ENCODE measurements at regions not wholly inside any gene's neighbourhood (a gene's known extent, or its start where the extent isn't known, plus 50 kb on each side); places are given as distances from the start of the nearest gene placed in this dataset.

GRCh38 chr18:70870292-70870691 lies 581.4 kb downstream of the SOCS6 start:
- no CpG with 5 or more reads among the region's 1 CpG for WGBS (ENCODE audit: insufficient coverage)
- no peaks in the 10 kb centered on the region for H3K4me1 ChIP-seq (ENCODE audit: control insufficient read depth in 1 of 2, insufficient read depth in 2 of 2, low read length in 2 of 2)
- H3K9ac ChIP-seq (ENCODE audit: insufficient read depth, low read length, poor library complexity, severe bottlenecking): no peak overlapping the region
- H3K27me3 Mint-ChIP-seq (ENCODE audit: low read depth in 3 of 3): peaks cover 0 to 1% (median 0%) of the 10 kb centered on the region in 3 donors
- H3K27ac ChIP-seq (ENCODE audit: low read depth in 1 of 2, low read length in 2 of 2): no peak overlapping the region
- H3K79me2 ChIP-seq (ENCODE audit: insufficient read depth, low read length): no peaks in the 10 kb centered on the region
- H3K9me3 ChIP-seq (replicated peaks in 1 of 2; ENCODE audit: control insufficient read depth in 1 of 2, insufficient read depth in 1 of 2, low read length in 2 of 2): no peaks in the 10 kb centered on the region
- intact Hi-C loops (cut with micrococcal nuclease): no loop called here
- no peaks in the 10 kb centered on the region for H3K27me3 ChIP-seq (ENCODE audit: control insufficient read depth in 2 of 2, insufficient read depth in 2 of 2, low read length in 2 of 2)
- no peaks in the 10 kb centered on the region for H3K36me3 Mint-ChIP-seq
- H3K4me3 Mint-ChIP-seq: no peak overlapping the region
- no peak for DNase-seq
- no peak overlapping the region for H2AFZ ChIP-seq (ENCODE audit: insufficient read depth, low read depth, low read length, poor library complexity, severe bottlenecking)
- no peaks in the 10 kb centered on the region for H4K20me1 ChIP-seq (ENCODE audit: insufficient read depth, low read length)
- H3K9me3 Mint-ChIP-seq: peaks cover 2 to 8% (median 4%) of the 10 kb centered on the region in 7 donors
- TF ChIP-seq, protein P1, sequence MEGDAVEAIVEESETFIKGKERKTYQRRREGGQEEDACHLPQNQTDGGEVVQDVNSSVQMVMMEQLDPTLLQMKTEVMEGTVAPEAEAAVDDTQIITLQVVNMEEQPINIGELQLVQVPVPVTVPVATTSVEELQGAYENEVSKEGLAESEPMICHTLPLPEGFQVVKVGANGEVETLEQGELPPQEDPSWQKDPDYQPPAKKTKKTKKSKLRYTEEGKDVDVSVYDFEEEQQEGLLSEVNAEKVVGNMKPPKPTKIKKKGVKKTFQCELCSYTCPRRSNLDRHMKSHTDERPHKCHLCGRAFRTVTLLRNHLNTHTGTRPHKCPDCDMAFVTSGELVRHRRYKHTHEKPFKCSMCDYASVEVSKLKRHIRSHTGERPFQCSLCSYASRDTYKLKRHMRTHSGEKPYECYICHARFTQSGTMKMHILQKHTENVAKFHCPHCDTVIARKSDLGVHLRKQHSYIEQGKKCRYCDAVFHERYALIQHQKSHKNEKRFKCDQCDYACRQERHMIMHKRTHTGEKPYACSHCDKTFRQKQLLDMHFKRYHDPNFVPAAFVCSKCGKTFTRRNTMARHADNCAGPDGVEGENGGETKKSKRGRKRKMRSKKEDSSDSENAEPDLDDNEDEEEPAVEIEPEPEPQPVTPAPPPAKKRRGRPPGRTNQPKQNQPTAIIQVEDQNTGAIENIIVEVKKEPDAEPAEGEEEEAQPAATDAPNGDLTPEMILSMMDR (IDR thresholded peaks at IDR 0.05): no peak
- no peak overlapping the region for H3K4me3 ChIP-seq (replicated peaks in 1 of 3; ENCODE audit: low read depth in 2 of 3, low read length in 3 of 3)
- H3K4me1 Mint-ChIP-seq: no peaks in the 10 kb centered on the region
- no peak overlapping the region for H3K4me2 ChIP-seq (replicated peaks; ENCODE audit: extremely low read depth, low read length, poor library complexity, severe bottlenecking)
- H3K36me3 ChIP-seq (replicated peaks in 1 of 2; ENCODE audit: control insufficient read depth in 1 of 2, insufficient read depth in 2 of 2, low read length in 2 of 2): no peaks in the 10 kb centered on the region
- no peak overlapping the region for H3K27ac Mint-ChIP-seq

DNA sequence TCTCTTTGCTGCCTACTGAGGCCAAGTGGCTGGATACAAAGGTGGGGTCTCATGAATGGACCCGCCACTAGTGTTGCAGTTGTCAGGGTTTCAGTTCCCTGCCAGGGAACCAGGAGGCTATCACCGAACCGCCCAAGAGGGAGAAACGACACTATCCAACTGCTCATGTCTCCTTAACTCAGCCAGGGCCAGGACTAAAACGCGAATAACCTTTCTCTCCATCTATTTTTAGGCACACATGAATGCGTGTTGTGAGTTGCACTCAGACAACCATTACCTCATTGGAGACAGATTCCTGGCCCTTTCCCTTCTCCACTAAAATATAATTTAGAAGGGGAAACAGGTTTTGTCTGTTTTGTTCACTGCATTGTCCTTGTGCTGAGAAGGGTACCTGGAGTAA lies 559.5 kb downstream of the SOCS6 start:
- peaks cover 0 to 5% (median 2%) of the 10 kb centered on the region in 7 donors for H3K9me3 Mint-ChIP-seq
- Histone ChIP-seq H3K4me2 (replicated peaks; ENCODE audit: extremely low read depth, low read length, poor library complexity, severe bottlenecking) (no peak overlapping the region), H3K27ac (ENCODE audit: low read depth in 1 of 2, low read length in 2 of 2) (no peak overlapping the region), H3K4me1 (ENCODE audit: control insufficient read depth in 1 of 2, insufficient read depth in 2 of 2, low read length in 2 of 2) (no peaks in the 10 kb centered on the region), H3K27me3 (ENCODE audit: control insufficient read depth in 2 of 2, insufficient read depth in 2 of 2, low read length in 2 of 2) (no peaks in the 10 kb centered on the region), H3K9ac (ENCODE audit: insufficient read depth, low read length, poor library complexity, severe bottlenecking) (no peak overlapping the region), H4K20me1 (ENCODE audit: insufficient read depth, low read length) (no peaks in the 10 kb centered on the region), H2AFZ (ENCODE audit: insufficient read depth, low read depth, low read length, poor library complexity, severe bottlenecking) (no peak overlapping the region), H3K79me2 (ENCODE audit: insufficient read depth, low read length) (no peaks in the 10 kb centered on the region), H3K36me3 (replicated peaks in 1 of 2; ENCODE audit: control insufficient read depth in 1 of 2, insufficient read depth in 2 of 2, low read length in 2 of 2) (no peaks in the 10 kb centered on the region), H3K9me3 (replicated peaks in 1 of 2; ENCODE audit: control insufficient read depth in 1 of 2, insufficient read depth in 1 of 2, low read length in 2 of 2) (no peaks in the 10 kb centered on the region), H3K4me3 (replicated peaks in 1 of 3; ENCODE audit: low read depth in 2 of 3, low read length in 3 of 3) (no peak overlapping the region)
- TF ChIP-seq, protein P1 (IDR thresholded peaks at IDR 0.05): no peak
- H3K36me3 Mint-ChIP-seq: no peaks in the 10 kb centered on the region
- no peak overlapping the region for H3K4me3 Mint-ChIP-seq
- 78% methylated on average over 3 of the region's 7 CpGs for WGBS (ENCODE audit: insufficient coverage)
- H3K27me3 Mint-ChIP-seq (ENCODE audit: low read depth in 3 of 3): peaks cover 0 to 2% (median 0%) of the 10 kb centered on the region in 3 donors
- no peak for DNase-seq
- H3K27ac Mint-ChIP-seq: no peak overlapping the region
- intact Hi-C loops (cut with micrococcal nuclease): no loop called here
- no peaks in the 10 kb centered on the region for H3K4me1 Mint-ChIP-seq

All from CD14-positive monocyte (primary cell).